Ecto neural progenitor cell (in vitro differentiated cells): ENCODE measurements at regions not wholly inside any gene's neighbourhood (a gene's known extent, or its start where the extent isn't known, plus 50 kb on each side); places are given as distances from the start of the nearest gene placed in this dataset.
"Not testable (repeated sequence)": the region's sequence is repeated elsewhere in the genome, so short reads cannot be mapped to it uniquely, and the experiment has no call there.

Experiments
- DNase-seq: peaks from one replicate; pipeline ENCODE4 v3.0.0-alpha.2; 2018; ENCODE audit warnings: low spot score

DNA sequence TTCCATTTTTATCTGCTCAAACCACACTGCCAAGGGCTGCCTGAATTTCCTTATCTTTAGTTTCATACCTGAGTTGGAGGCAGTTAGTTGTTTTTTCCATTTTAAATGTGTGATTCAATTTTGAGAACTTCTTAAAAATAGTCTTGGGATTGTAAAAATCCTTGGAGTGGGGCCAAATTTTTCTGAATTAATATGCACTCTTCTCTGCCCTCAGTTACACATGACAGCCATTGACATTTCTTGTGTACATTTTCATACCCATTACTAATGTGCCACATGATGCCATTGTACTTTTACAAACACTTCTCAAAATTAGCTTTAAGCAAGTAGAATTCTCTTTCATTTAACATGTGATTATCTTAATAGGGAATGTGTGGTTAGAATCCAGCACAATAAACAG is 141.7 kb downstream of the C3orf38 start:
- no peak for DNase-seq

DNA sequence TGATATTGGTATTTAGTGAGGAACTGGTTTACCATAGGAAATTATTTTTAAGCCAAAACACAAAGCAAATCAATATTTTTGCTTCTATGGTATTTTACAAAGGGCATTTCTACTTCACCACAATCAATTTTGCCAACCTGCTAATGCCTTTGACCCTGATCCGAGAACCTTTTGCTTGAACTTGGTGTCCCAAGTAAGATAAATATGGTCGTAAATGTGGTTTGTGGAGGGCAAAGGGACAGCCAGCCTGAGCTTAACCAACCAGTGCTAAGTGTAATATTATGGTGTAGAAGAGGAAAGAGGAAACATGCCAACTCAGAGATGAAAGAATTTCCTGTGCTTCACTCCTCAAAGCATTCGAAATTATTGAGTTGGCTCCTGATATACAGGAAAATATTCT is 148.4 kb downstream of the C3orf38 start:
- DNase-seq: no peak

DNA sequence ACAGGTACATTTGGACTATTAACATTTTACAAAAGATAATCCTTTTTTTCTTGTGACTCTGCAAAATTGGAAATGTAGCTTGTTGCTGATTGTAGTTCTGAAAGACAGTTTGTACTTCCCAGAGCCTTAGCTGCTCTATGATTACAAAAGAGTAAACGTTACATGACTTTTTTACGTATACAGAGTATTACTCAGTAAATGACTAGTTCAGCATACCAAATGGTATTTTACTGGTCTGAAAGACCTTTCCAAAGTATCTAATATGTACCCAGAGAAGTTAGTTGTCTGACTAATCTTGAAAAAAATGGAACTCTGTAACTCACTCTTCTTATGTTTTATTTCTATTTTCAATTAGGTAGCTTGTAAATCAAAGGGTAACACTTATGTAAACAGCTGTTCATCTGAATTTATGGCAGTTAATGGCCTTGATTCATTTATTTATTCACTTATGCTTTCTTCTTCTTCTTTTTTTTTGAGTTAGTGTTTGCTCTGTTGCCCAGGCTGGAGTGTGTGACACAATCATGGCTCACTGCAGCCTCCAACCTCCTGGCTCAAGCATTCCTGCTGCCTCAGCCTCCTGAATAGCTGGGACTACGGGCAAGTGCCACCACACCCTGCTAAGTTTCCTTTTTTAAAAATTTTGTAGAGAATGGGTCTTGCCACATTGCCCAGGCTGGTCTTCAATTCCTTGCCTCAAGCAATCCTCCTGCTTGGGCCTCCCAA is 151.7 kb downstream of the C3orf38 start:
- DNase-seq: no peak

DNA sequence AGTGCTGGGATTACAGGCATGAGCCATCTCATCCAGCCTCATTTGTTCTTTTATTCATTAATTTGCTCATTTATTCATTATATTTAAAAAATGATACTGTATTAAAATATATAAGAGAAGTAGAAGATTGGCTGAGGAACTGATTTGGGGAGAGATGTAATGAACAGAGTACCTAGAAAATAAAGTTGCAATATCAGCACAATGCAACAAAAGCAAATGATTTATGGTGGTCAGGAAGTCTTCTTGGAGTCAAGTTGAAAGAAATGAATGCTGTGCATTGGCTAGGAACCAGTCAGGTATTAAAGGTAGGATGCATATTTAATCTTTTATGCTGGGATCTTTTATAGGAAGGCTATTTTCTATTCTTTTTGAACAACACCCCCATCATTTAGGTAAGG is 152.2 kb downstream of the C3orf38 start:
- DNase-seq: no peak

DNA sequence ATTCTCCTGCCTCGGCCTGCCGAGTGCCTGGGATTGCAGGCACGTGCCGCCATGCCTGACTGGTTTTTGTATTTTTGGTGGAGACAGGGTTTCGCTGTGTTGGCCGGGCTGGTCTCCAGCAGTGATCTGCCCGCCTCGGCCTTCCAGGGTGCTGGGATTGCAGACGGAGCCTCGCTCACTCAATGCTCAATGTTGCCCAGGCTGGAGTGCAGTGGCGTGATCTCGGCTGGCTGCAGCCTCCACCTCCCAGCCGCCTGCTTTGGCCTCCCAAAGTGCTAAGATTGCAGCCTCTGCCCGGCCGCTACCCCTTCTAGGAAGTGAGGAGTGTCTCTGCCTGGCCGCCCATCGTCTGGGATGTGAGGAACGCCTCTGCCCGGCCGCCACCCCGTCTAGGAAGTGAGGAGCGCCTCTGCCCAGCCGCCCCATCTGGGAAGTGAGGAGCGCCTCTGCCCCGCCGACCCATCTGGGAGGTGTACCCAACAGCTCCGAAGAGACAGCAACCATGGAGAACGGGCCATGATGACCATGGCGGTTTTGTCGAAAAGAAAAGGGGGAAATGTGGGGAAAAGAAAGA is 153.7 kb downstream of the C3orf38 start:
- not testable (repeated sequence) for DNase-seq

DNA sequence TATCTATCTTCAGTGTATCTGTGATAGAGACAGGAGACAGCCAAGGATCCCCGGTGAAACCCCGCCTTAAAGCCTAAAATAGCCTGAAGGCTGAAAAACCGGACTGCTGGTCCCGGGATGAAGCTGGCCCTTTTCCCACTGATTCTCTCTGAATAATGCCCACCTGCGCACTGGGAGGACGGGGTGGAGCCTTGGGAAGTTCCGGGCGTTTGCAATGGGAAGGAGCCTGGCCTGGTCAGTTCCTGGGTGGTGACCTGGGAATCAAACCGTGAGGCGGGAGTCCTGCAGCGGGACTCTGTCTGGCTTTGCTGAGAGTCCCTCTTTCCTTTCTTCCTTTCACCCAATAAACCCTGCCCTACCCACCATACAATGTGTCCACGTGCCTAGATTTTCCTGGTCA is 157.9 kb downstream of the C3orf38 start:
- DNase-seq: no peak

DNA sequence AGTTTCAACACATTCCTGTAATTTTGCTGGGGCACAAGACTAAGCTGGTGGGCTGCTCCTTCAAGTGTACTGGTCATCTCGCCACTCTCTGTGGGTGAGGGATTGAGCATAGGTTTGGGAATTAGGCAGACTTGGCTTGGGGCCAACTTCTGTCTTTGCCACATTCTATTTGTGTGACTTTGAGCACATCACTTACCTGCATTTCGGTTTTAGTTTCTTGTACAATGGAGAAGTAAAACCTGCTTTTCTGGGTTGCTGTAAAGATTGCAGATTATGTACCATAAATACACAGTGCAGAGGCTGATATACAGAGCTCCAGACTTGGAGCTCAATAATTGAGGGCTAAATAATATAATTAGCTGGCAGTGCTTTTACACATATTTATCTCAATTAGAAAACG is 162.1 kb downstream of the C3orf38 start:
- DNase-seq: no peak

DNA sequence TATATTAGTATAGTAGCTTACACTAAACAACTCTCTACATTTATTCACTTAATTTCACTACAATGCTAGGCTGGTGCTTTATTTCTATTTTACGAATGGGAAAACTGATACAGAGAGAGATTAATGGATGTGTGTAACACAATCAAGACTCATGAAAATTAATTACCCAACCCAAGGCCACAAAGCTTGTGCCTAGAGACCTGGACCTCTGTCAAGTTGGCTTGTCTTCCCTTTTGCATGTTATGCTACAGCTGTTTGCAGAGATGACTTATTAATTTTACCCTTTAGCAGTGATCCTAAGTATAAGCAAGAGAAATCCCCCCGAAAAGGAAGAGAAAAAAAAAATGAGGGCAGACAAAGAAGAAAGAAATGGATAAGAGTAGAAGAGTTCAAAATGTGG is 162.5 kb downstream of the C3orf38 start:
- DNase-seq: no peak

DNA sequence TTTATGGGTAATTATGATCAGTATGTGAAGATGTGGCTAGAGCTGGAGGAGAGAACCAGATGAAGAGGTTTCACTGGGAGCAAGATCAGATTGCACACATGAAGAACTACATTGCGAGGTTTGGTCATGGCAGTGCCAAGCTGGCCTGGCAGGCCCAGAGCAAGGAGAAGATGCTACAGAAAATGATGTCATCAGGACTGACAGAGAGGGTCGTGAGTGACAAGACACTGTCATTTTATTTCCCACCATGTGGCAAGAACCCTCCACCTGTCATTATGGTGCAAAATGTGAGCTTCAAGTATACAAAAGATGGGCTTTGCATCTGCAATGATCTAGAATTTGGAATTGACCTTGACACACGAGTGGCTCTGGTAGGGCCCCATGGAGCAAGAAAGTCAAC is 168.3 kb downstream of the C3orf38 start:
- no peak for DNase-seq

DNA sequence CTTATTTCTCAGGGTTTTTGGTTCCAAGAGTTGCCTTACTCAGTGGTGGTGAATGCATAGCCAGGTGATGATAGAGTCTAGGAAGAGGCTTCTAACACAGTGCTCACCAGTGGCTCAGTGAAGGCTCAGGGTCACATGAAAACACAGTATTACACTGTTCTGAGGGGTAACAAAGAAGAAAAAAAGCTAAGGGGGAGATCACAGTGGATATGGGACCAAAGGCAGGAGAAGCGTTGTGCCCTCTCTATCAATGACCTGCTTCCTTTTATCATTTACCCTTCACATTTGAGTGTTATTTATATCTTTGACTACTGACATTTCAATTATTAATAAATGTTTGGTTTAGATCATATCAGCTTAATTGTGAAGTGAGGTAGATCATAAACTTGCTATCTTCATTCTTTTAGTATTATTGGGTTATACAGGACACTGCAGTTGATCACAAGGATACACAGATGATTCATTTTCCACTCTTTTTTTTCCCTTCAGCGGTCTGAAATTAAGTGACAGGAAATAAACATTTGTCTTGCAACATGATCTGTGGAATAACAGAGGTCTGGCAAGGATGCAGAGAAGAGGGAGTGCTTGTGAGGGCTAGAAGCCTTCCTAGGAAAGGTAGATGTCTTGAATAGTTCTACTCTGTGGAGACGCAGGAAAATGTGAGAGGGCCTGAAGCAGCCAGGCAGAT is 171.7 kb downstream of the C3orf38 start:
- no peak for DNase-seq

DNA sequence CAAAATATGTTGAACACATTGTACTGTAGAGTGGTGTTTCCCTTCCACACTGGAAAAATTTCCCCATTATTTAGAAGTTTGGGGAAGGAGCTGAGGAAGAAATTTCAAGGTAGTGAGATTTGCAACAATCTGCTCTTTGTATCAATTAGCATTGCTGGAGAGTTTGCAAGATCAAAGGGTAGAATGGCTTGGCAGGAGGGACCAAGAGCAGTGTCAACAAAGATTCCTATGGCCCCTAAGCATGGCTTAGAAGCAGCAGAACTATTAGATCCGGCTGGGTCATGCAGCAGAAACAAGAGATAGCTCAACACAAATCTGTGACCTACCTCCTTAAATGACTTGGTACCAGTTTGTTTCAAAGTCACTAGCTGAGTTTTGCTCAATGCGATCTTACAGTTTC is 175.0 kb downstream of the C3orf38 start:
- no peak for DNase-seq

DNA sequence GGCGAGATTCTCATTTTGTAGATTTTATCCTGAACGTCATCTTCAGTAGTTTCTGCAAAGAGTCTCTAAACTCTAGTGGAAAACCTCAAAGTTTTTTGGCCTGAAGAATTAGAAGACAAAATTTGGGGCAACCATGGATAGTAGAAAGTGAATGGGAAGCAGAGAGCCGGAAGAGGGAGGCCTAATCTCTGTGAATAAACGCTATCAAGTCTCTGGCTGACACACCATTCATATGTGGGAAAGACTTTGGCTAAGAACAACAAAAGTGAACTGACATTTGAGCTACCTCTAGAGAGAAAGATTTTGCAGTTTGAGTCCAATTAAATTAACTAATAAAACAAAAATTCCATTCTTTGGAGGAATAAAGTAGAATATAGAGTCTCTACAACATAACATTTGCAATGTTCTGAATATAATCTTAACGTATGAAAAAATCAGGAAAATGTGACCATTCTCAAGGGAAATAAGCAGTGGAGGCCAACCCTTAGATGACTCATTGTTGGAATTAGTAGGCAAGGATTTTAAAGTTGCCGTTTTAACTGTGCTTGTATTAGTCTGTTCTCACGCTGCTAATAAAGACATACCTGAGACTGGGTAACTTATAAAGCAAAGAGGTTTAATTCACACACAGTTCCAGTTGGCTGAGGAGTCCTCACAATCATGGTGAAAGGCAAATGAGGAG is 184.6 kb downstream of the C3orf38 start:
- no peak for DNase-seq

DNA sequence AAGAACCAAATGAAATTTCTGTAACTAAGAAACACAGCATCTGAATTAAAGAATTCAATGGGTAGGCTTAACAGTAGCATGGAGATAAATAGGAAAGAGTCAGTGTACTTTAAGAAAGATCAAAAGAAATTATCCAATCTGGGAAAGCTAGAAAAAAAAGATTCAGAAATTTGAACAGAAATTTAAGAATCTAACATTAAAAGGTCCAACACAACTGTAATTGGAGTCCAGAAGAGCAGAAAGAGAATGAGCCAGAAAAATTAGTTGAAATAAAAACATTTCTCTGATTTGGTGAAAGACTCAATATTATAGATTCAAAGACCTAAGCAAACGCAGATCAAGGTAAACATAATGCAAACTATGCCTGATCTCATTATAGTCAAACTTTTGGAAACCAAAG is 187.1 kb downstream of the C3orf38 start:
- DNase-seq: no peak

DNA sequence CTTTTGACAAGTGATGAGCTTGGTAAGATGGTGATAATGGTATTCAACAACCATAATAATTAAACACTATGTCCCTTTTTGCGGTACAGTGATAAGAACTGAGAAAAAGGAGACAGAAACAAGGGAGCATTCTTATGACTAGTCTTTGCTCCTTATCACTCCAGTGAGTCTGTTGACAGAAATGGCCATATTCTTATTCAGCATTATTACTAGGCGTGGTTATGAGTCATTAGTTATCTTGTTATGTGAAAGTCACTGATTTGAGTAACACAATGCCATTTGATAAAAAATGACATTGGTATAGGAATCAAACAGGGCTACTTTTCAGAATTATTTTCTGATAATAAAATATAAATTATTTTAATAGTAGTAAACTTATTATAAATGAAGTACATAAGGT is 193.5 kb downstream of the C3orf38 start:
- DNase-seq: no peak

DNA sequence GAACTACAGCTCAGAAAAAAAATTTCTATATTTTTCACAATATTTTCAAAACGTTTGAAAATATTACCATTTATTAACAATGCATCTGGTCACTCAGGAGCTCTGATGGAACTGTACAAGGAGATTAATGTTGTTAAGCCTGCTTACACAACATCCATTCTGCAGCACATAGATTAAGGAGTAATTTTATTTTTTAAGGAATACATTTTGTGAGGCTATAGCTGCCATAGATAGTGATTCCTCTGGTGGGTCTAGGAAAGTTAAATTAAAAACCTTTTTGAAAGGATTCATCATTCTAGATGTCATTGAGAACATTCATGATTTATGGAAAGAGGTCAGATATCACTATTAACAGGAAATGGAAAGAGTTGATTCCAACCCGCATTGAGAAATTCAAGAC is 196.9 kb downstream of the C3orf38 start:
- no peak for DNase-seq

DNA sequence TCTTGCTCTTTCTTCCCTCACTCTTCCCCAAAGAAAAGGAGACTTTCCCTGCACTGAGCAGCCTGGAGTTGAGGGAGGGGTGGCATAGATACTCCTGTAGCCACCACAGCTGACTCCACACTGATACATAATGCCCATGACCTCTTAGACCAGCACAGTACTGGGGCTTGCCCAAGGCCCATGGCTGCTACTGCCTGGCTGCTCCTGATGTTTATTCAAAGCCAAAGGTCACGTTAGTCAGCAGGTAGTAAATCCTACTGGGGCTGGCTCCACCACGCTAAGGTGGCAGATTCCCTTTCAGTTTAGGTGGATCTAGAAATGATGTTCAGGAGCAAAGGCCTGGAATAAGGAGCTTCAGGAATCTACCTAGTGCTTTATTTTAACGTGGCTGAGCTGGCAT is 212.7 kb downstream of the C3orf38 start:
- no peak for DNase-seq

DNA sequence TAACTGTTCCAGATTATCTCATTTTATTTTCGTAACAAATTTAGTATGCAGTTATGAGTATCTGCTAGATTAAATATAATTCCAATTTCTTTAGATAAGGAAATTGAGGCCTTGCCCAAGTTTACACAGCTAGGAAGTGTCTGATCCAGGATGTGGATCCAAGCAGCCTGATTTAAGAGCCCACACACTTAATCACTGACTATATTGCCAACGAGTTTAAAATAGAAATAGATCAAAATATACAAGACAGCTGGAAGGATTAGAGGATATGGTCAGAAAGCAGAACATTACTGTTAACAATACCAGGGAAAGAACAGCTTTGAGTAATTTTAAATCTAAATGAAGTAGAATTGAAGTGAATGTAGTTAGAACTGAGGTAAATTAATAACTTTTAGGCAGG is 215.2 kb downstream of the C3orf38 start:
- no peak for DNase-seq

DNA sequence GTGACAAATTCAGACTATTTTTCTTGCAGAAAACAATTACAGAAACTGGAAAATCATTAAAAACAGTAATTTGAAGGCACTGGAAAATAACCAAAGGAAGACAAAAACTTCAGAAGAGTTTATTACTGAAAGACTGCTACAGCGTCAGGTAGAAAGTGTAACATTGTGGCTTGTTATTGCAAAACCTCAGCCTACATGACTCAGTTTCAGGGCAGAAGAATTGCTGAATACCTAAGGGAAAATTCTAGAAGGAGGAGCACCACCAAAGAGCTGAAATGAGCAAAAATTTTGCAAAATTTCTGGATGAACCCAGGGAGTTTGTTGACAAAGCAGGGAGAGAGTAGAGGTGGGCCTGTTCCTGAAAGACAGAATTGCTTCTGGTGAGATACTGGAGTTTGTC is 219.6 kb downstream of the C3orf38 start:
- DNase-seq: no peak

DNA sequence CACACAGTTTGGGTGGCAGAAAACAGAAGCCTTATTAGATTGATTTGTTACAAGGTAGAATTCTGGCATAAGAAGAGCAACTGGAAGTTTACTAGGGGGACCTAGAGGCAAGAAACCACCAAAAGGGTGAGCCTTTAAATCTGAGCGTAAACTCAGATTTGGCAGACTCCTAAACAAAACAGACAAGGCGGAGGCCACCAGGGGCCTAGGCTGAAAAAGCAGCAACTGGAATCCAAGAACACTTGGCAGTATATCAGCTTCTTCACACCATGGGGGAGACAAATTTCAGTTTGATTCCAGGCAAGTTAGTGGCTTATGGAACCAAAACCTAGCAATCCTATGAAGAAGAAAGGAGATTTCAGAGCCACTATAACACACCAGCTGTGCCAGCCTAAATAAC is 220.0 kb downstream of the C3orf38 start:
- DNase-seq: no peak

DNA sequence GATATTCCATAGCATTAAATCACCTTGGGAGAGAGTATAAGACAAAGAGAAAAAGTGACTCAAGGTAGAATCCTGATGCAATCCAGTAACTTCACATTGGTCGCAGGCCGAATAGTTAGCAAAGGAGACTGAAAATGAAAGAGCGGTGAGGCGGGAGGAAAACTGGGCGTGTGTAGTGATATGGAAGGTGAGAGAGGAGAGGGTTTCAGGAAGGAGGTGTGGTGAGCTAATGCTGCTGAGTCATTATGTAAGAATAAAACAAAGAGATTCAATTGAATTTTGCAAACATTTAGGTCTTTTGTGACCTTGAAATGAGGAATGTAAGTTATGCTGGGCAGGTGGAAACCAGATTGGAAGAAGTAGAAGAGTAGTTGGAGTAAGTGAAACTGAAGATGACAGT is 235.3 kb downstream of the C3orf38 start:
- DNase-seq: no peak

DNA sequence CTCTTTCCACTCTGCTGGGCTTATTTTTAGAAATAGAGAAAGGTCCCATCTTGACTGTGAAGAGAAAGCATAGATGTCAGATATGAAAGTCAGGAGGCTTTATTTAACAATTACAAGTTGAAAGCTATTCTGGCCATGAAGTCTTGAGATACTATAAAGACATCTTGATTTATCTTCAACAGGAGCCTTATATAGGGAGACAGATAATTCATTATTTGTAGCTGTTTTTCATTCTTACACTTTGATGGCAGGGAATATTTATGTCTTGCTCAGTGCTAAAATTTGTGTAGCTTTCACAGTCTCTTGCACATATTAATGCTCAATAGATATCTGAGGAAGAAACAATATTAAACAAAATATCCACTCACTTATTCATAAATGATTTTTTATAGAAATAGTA is 248.8 kb downstream of the C3orf38 start:
- no peak for DNase-seq

DNA sequence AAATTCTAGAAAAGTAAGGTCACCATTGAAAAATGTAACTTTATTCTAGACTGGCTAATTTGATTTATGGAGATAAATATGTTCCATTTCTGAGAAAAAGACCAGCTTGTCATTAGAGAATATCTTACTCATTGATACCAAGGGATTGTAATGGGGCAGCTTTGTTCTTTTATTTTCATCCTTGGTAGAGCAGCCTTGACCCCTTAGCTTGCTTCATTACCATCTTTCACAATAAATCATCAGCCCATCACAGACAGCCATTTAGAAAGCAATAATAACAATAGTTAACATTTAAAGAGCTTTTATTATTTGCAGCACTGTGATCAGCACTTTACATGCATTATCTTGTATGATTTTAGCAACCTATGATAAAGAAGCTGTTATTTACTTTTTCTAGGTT is 253.6 kb downstream of the C3orf38 start:
- no peak for DNase-seq

DNA sequence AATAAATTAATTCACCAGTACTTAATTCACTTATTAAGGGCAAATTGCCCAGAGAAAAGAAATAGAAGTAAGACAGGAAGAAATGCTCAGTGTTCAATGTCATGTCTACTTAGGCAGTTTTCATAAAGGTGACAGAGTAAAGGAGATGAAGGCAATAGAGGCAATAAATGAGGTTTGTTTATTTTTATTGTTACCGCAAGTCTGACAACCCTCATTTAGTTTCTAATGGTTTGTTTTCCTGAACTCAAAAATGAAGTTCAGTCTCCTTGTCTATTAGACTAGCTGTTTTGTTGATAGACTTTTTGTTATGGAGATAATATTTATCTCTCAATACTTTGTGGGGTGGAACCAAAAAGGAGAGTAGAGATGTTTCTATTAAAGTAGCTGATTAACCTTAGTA is 258.3 kb downstream of the C3orf38 start:
- no peak for DNase-seq
